ENCODE measurements at regions not wholly inside any gene's neighbourhood (a gene's known extent, or its start where the extent isn't known, plus 50 kb on each side); places are given as distances from the start of the nearest gene placed in this dataset.

DNA sequence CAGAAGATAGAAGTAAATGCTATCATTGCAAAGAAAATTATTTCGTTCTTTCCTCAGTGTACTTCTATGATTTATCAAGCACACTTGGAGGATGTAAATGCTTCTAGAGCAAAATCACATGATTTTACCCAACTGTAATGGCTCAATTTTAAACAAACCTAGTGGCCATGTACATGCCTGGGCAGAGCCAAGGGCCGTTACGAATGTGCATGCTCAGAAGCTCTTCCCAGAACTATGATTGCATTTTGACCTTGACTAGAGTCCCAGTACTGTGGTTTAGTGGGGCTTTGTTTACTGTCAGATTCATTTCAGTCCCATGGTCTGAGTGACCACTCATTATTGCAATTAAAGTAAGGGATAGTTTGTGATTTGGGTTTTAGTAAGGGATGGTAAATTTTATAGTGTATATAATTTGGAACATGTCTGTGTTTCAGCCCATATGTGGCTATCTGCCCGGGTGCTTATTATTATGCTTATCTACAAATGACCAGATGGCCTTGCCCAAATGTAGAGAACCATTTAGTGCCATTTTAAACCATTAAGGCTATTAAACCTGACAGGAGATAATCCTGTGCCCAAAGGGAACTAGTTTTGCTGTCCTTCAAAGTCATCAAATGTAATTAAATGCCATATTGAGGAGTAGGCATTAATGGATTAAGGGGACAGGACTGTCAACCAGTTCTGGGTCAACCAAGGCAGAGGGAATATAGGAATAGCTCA is 239.1 kb downstream of the ICOS start:
- intact Hi-C loops (cut with micrococcal nuclease), result no loop called here

DNA sequence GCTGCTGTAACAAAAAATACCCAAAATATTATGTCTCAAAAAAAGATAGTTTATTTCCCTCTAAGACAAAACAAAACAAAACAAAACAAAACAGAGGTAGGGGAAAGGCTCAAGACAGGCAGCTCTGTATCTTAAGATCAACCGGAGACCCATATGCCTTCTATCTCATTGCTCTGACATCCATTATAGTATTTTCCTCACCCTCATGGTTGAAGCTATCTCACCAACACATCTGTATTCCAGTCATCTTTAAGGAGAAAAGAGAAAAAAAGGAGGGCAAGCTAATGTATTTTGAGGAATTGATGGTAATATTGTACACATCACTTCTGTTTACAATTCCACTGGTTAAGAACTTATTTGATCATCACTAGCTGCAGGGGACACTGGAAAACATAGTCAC is 239.7 kb downstream of the ICOS start:
- intact Hi-C loops (cut with micrococcal nuclease), result no loop called here

DNA sequence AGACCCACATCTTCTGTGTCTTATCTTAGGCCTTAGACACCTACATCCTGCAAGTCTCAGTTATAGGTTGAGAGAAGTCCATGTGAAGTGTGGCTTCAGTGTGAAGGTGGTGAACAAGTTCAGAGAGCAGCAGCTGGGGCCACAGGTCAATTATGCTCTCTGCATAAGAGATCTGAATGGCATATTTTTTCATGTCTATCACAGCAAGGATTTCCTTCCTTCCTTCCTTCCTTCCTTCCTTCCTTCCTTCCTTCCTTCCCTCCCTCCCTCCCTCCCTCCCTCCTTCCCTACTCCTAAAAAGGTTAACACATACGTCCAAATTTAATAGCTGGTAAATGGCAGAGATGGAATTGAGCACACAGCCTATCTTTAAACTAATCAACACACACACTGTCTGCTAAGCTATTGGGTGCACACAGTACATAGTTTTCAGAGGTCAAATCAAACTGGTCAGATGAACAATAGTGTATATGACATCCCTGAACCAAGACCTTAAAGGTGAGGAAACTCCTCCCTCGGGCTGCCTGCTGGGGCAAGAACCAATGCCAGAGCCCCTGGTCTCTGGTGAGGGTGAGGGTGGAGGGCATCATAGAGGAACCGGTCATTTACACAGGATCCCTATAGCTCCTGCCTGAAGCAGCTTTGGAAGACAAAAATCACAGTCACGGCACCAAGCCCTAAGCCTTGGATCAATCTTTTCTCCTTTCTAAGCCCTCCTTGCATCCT is 240.9 kb downstream of the ICOS start:
- intact Hi-C loops (cut with micrococcal nuclease), result no loop called here

DNA sequence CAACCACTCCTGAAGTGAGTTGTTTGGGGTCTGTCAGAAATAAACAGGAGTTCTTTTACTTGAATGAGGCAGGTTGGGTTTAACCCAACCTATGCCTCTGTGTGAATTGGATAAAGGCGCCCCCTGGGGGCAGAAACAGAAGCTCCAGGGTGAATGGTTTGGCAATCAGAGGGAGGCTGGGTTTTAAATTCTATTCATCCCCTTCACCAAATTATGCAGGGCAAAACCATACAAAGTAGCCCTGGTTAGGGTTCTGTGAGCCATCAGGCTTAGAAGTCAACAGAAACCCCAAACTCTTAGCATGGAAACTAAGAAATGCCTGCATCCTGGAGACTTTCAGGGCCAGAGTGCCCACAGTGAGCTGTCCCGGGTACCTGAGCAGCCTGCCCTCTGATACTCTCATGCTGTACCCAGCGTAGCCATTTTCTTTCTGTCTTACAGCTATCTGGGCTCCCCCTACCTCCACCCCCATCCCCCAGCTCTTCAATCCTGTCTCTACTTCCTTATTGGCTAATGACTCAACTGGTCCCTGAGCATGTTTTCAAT is 241.5 kb downstream of the ICOS start:
- intact Hi-C loops (cut with micrococcal nuclease), result loop anchor here (1.0 kb wide), 5 partner anchors 33 to 249 kb away; no protein-coding TSS in a partner anchor

DNA sequence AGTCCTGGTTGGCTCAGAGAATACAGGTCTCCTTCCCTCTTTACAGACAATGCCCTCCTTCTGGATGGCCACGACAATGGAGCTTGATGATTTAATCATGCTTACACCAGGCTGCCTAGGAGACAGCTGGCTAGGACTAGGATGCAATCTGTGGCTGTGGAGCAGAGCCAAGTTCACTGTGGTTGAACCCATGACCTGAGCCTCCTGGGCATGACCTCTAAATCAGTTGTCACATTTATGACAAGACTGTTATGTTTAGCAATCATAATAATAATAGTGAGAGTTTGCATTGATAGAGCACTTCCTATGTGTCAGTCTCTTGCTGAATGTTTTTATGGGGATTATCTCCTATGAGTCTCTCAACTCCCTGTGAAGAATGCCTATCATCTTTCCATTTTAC is 244.1 kb downstream of the ICOS start:
- intact Hi-C loops (cut with micrococcal nuclease), result no loop called here

DNA sequence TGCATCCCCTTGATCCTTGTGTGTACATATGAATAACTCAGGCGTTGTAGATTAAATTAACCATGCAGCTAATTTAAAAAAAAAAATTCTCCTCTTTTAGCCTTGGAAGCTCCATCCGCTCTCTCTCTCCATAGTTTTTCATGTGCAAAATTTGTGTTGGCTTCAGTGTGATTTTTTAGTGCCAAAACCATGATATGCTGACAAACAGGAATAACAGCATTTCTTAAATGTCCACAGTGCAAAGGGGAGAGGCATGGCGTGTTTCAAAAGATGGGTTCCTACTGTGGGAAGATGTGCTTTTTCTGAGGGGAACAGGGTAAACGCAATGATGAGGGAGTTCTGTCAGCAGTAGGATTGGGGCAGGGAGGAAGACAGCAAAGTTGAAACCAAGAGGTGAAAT is 247.0 kb downstream of the ICOS start:
- intact Hi-C loops (cut with micrococcal nuclease), result no loop called here

DNA sequence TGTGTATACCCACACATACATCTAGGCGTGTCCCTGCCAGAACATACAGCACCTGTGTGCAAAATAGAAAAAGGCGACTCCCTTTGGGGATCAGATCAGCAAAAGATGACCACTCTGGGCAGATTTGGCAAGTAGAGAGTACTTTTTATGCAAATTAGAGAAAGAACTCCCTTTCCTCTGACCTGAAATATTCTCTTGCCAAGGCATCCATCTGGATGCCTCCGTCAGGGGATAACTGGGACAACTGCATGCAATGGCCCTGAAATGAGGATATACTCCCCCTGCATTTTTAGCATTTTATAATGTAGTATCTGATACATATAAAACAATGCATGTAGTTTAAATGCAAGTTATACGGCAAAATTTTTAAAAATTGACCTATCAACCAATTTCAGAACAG is 247.7 kb downstream of the ICOS start:
- intact Hi-C loops (cut with micrococcal nuclease), result no loop called here

DNA sequence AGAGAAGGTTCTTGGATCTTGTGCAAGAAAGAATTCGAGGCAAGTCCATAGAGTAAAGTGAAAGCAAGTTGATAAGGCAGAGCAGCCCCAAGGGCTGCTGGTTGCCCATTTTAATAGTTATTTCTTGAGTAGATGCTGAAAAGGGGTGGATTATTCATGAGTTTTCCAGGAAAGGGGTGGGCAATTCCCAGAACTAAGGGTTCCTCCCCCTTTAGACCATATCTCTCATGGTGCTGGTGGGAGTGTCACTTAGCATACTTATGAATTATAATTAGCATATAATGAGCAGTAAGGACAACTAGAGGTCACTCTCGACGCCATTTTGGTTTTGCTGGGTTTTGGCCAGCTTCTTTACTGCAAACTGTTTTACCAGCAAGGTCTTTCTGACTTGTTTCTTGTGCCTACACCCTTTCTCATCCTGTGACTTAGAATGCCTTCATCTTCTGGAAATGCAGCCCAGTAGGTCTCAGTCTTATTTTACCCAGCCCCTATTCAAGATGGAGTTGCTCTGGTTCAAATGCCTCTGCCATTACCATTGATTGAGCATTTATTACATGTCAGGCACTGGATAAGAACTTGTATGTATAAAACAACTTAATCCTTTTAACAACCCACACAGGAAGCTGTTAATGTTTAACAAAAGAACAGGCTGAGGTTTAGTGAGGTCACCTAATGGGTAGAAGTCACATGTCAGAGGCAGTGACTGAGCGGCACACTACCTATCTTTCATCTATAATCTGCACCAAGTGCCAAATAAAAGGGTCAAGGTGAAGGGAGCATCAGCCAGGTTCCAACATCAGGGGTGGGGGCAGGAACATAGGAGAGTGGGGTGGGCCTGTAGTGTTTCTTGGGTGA is 250.9 kb downstream of the ICOS start:
- intact Hi-C loops (cut with micrococcal nuclease), result no loop called here

DNA sequence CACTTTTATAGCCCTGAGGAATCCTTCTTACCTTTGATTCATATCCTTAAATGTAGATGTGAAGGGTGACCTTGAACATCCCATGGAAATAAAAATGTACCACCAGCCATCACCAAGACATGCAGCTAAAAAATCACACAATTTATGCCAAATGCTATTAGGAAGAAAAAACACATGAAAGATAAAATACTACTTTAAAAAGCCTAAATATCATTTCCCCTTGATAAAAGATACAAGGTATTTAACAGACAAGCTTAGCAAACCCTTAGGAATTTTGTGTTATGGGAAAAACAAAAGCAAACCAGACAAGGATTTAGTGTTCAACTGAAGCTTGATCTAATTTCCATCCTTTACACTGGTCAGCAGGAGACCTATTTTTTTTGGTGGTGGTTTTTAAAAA is 255.0 kb downstream of the ICOS start:
- intact Hi-C loops (cut with micrococcal nuclease), result no loop called here

DNA sequence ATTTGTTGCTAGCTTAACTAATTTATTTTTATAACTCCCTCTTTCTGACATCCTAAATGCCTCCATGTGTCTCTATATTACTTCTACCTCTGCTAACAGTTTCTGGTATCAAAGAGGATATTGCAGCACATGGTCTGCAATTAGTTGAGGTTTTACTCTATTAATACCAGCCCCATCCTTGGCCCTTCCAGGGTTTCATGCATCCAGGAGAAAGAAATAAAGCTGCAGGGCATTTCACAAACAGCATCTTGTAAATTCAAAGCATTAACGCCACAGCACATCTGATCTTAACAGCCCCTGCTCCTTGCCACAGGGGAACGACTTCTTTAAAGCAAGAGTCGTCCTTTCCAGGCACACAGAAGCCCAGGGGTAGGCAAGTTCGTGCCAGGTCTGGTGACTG is 258.9 kb downstream of the ICOS start:
- intact Hi-C loops (cut with micrococcal nuclease), result no loop called here

DNA sequence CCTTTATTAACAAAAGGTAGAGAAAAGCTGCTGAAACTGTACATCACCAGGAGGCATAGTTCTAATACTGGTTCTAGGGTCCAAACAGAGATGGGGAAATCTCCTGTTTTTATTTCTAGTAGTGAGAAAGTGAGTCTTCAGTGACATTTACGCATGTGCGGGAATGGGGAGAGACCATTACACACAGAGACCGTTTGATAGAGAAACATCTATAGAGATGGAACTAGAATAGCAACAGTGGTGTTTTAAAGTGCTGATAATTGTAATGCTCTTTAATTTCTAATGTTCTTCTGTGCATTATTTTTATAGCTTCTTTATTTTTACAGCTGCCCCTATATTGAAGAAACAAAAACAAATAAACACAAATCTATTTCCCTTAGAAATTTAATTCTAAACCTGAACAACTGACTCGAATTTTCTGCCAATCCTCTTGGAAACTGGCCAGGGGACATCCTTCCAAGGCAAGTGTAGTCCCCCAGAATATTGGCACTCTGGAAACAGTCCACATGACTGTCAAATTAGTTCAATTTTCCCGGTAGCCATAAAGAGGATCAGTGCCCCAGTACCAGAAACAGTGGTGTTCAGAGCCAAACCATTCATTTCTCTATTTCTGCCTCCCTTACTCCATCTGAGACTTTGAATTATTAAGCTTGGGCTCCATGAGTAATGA is 260.9 kb downstream of the ICOS start:
- intact Hi-C loops (cut with micrococcal nuclease), result no loop called here

DNA sequence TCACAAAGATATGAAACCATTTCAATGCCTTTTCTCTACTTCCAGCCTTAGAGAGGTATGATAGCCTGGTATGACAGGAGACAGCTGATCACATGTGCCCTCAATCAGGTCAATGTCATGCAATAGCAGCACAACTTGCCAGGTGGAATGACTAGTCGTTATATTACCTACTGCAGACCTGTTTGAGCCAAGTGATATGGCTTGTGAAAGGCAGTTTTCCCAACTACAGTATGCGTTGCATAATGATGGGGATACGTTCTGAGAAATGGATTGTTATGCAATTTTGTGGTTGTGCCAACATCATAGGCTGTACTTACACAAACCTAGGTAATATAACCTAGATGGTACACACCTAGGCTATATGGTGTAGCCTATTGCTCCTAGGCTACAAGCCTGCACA is 262.8 kb downstream of the ICOS start:
- intact Hi-C loops (cut with micrococcal nuclease), result no loop called here

DNA sequence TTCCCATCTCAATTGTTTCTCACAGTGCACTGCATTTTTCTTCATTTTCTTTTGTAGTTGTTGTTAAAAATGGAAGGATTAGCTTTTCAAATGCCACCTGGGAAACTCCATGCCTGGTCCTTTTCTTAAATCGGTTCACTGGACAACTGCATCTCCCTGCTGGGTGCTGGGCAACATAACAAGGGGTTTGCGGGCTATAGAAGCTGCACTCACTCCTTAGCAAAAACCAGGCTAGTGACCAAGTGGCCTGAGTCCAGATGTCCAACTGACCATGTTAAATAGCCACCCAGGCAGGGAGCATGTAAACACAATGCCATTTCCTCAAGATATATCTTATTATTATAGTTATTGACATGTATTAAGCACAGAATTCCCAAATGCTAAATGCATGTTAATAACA is 264.9 kb downstream of the ICOS start:
- intact Hi-C loops (cut with micrococcal nuclease), result no loop called here

DNA sequence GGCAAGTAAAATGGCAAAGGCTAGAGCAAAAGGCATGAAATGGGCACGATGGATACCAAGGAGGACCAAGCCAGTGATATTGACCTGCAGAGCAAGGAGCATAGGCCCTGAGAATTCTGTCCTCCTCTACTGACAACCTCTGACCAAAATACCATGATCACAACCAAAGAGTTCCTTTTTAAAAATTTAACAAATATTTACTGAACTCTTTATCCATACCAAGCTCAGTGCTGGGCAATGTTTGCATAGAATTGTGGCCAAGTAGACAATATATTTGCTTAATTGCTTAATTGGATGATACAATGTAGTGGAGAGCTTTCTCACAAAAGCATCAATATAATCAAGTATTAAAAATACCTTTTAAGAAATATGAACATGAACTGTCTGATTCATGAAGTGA is 265.7 kb downstream of the ICOS start:
- intact Hi-C loops (cut with micrococcal nuclease), result no loop called here

DNA sequence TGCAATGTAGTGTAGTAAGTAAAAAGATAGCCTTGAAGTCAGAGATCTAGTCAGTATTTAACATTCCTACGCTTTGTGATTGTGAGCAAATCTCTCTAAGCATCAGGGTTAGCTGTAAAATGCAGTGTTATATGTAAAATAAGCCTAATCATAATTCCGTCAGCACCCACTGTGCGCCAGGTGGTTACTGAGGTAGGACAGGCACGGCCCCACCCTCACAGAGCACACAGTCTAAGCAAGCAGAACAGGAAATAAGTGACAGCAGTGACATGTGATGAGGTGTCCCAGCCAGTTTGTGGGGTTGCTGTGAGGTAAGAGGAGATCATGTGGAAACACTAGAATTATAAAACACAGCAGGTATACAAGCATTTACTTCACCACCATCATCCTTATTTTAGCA is 267.1 kb downstream of the ICOS start:
- intact Hi-C loops (cut with micrococcal nuclease), result no loop called here

DNA sequence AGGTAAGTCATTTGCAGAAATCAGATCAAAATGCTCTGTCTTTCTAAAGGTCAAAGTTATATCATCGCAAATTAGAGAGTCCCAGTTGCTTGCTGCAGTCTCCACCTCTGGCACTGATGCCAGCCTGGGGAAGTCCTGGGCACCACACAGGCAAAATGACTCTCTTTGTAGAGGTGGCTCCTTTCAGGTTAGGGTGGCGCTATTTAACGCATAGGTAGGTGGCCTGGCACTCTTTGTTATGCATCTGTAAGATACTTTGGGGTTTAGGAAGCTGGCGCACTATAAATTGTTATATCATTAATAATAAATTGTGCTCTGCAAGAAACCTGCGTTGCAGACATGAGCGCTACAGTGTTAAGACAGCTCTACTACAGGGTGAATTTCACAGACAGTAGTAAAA is 268.5 kb downstream of the ICOS start:
- intact Hi-C loops (cut with micrococcal nuclease), result no loop called here

DNA sequence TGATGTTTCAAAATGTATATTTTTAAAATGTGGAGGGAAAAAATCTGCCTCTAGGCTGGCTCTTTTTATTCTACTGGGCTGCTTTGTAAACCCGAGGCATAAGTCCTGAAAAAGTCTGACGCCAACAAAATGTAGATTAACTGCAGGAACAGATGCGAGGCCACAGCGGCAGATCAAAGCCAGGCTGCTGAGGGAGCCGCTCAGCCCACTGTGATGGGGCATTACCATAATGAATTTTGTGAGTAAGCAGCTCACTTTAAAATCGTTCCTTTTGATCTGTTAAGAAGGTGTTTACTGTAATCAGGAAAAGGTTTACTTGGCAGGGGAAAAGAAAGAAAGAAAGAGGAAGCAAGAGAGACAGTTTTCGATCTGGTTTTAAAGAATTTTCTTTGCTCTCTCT is 269.0 kb downstream of the ICOS start:
- intact Hi-C loops (cut with micrococcal nuclease), result no loop called here

DNA sequence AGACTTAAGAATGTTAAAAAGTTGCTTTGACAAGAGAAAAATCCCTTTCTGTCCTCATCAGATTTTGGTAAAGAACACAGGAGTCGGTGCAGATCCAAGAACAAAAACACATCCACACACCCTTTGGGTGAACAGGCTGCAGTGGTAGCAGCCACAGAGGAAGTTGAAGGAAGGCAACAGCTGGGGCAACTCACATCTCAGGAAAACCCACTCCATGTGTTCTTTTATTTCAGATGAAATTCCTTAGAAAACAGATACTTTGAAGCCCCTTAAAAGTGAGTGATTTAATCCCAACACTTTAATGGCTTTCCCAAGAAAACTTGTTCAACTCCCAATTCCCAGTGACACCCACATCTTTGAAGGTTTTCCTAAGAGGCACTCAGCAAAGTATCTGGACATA is 271.3 kb downstream of the ICOS start:
- intact Hi-C loops (cut with micrococcal nuclease), result no loop called here

DNA sequence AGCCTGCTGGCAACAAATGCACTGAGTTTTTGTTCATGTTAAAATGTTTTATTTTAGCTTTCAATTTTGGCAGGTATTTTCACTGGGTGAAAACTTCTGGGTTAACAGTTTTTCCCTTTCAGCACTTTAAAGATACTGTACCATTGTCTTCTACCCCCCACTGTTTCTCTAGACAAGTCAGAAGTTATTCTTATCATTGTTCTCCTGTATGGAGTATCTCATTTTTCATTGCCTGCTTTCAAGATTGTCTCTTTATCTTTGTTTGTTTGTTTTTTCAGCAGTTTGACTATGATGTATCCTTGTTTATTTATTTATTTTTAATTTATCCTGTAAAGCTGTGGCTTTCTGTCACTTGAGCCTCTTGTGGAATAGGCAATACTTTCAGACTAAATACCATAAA is 277.0 kb downstream of the ICOS start:
- intact Hi-C loops (cut with micrococcal nuclease), result no loop called here

DNA sequence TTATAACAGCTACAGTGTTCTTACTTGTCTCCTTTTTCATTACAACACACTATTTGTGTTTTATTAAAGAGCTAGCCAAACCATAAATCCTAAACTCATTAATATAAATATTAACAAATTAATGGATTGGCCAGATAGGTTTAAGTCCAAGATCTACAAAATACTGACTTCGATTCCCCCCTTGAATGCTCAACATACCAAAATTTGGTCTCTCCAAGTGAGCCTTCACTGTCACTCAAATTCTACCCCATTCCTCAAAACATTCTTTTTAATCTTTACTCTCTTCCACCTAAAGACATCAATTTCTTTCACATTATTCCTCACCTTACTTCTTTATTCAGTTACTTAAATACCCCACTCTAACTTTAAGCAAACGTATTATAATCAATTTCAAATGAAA is 281.5 kb downstream of the ICOS start:
- intact Hi-C loops (cut with micrococcal nuclease), result no loop called here

DNA sequence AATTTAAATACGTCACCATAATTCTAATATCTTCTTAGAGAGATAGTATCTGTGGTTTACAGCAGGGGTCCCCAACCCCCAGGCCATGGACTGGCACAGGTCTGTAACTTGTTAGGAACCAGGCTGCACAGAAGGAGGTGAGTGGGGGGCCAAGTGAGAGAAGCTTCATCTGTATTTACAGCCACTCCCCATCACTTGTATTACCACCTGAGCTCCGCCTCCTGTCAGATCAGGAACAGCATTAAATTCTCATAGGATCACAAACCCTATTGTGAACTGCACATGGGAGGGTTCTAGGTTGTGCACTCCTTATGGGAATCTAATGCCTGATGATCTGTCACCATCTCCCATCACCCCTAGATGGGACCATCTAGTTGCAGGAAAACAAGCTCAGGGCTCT is 282.6 kb downstream of the ICOS start:
- intact Hi-C loops (cut with micrococcal nuclease), result no loop called here

All from T-helper 1 cell treated with Interleukin-12 subunit alpha and Interleukin-12 subunit beta and Interleukin-4 antibody, amounts not matched to agents 30 ng/mL and 1 ng/mL, for 36 hours (primary cell).